GM23248 (cell line): ENCODE measurements at regions not wholly inside any gene's neighbourhood (a gene's known extent, or its start where the extent isn't known, plus 50 kb on each side); places are given as distances from the start of the nearest gene placed in this dataset.
A peak's percentile ranks its signal among the peaks of the same experiment; 100 is the strongest.

Experiments
- DNase-seq: peaks from one replicate; pipeline ENCODE4 v3.0.0-alpha.2; 2015
- H2AFZ ChIP-seq: fragments of 200-600 bp; sonication (generic); 2 replicates; pipeline ENCODE4 v1.6.1; 2016; ENCODE audit warnings: antibody characterized with exemption
- H3F3A ChIP-seq: fragments of 200-600 bp; sonication (generic); 2 replicates; pipeline ENCODE4 v1.6.1; 2016; ENCODE audit warnings: mild to moderate bottlenecking, antibody characterized with exemption, mixed run types; ENCODE audit not compliant: insufficient read depth
- H3K27ac ChIP-seq: fragments of 200-600 bp; sonication (generic); 2 replicates; pipeline ENCODE4 v1.5.1; 2016; ENCODE audit warnings: mild to moderate bottlenecking
- H3K27me3 ChIP-seq: fragments of 200-600 bp; sonication (generic); replicated peaks from 2 replicates; pipeline ENCODE4 v1.6.1; 2016; ENCODE audit warnings: mild to moderate bottlenecking; ENCODE audit not compliant: insufficient read depth
- H3K36me3 ChIP-seq: fragments of 200-600 bp; sonication (generic); 2 replicates; pipeline ENCODE4 v1.6.1; 2016; ENCODE audit warnings: low read depth, mild to moderate bottlenecking
- H3K4me1 ChIP-seq: fragments of 200-600 bp; sonication (generic); 2 replicates; pipeline ENCODE4 v1.6.1; 2016; ENCODE audit warnings: mild to moderate bottlenecking; ENCODE audit not compliant: insufficient read depth
- H3K4me2 ChIP-seq: fragments of 200-600 bp; sonication (generic); one replicate; pipeline ENCODE4 v1.6.1; 2016; ENCODE audit warnings: mild to moderate bottlenecking; ENCODE audit not compliant: unreplicated experiment
- H3K4me3 ChIP-seq: fragments of 200-600 bp; sonication (generic); 2 replicates; pipeline ENCODE4 v1.5.1; 2016; ENCODE audit warnings: mild to moderate bottlenecking
- H3K79me2 ChIP-seq: fragments of 200-600 bp; sonication (generic); 2 replicates; pipeline ENCODE4 v1.6.1; 2016; ENCODE audit warnings: mild to moderate bottlenecking; ENCODE audit not compliant: insufficient read depth
- H3K9ac ChIP-seq: fragments of 200-600 bp; sonication (generic); 2 replicates; pipeline ENCODE4 v1.6.1; 2016; ENCODE audit warnings: mild to moderate bottlenecking
- H3K9me2 ChIP-seq: fragments of 200-600 bp; sonication (generic); 2 replicates; pipeline ENCODE4 v1.6.1; 2016; ENCODE audit warnings: mixed run types, mild to moderate bottlenecking, moderate library complexity; ENCODE audit not compliant: insufficient read depth
- H3K9me3 ChIP-seq: fragments of 200-600 bp; sonication (generic); one replicate; pipeline ENCODE4 v1.6.1; 2017; ENCODE audit warnings: low read depth
- H4K20me1 ChIP-seq: fragments of 200-600 bp; sonication (generic); 2 replicates; pipeline ENCODE4 v1.6.0; 2016; ENCODE audit not compliant: insufficient read depth
- EZH2 ChIP-seq: fragments of 200-600 bp; sonication (generic); IDR thresholded peaks from 2 replicates; pipeline ENCODE4 v1.6.1; 2018; ENCODE audit warnings: antibody characterized with exemption, mild to moderate bottlenecking; ENCODE audit not compliant: insufficient read depth, poor library complexity, severe bottlenecking
- EZH2phosphoT487 ChIP-seq: fragments of 200-600 bp; sonication (generic); IDR thresholded peaks from 2 replicates; pipeline ENCODE4 v1.6.1; 2018; ENCODE audit warnings: antibody characterized with exemption, moderate library complexity, mild to moderate bottlenecking, low read depth; ENCODE audit not compliant: insufficient read depth
- WGBS, 2 experiments: methylation state at CpG; one replicate each; pipeline ENCODE4 v1.1.6; 2015 to 2017; ENCODE audit warnings: low lambda C conversion rate in 2 of 2, low coverage in 1 of 2; ENCODE audit errors: missing lambda C conversion rate in 2 of 2; 5-methylcytosine and 5-hydroxymethylcytosine counted together
- in situ Hi-C: fragments of 300-500 bp; cut with MboI; formaldehyde crosslinking; loops from 2 replicates; pipeline ENCODE4 v1.15.0; 2020

DNA sequence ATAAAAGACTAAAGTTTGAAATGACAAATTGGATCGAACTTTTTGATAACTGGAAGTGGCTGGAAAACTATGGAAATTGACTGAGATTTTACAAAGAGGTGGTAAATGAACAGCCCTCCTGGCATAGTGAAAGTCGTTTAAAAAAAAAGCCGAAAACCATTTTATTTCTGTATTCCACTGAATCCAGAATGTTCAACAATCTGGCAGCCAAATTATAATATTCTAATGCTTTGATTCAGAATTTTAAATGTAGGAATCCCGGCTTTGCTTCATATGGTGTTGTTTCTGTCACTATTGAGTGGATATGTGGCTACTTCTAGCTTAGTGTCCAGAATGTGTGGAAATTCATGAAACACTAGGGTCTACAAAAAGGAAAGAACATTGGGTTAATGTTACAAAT lies 208.9 kb upstream of the DCBLD2 start:
- Histone ChIP-seq H3K9me3 (no peaks in the 10 kb centered on the region), H2AFZ (no peak overlapping the region), H3K9ac (no peak overlapping the region), H4K20me1 (no peaks in the 10 kb centered on the region), H3K27ac (no peak overlapping the region), H3K4me2 (no peak overlapping the region), H3F3A (peaks cover 14% of the 10 kb centered on the region), H3K4me1 (peaks cover 12% of the 10 kb centered on the region), H3K36me3 (no peaks in the 10 kb centered on the region), H3K4me3 (no peak overlapping the region), H3K27me3 (no peaks in the 10 kb centered on the region), H3K9me2 (no peaks in the 10 kb centered on the region), H3K79me2 (no peaks in the 10 kb centered on the region)
- in situ Hi-C loops = no loop called here
- 97 to 99% methylated on average over 4 of the region's 4 CpGs for WGBS, 2 experiments
- DNase-seq = no peak
- TF ChIP-seq EZH2phosphoT487 (no peak), EZH2 (no peak)

DNA sequence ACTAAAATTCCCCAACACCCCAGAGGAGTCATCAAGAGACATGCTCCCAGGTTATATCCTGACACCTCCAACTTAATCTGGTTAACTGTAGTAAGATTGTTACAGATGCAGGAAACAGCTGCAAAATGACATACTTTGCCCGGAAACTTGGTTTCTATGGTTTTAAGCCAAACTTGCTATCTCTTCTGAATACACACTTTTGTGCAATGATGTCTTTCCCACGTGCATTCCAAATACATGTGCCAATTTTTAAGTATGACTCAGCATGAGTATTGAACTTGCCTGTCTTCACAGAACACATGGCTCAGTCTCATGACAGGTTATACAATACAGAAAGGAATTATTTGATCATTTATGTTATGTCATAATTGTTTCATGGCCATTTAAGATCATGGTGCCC lies 207.0 kb upstream of the DCBLD2 start:
- H3K36me3 ChIP-seq = no peaks in the 10 kb centered on the region
- H3K9me2 ChIP-seq = no peaks in the 10 kb centered on the region
- H3K9ac ChIP-seq = peak overlapping the region; percentile 10; the same call in 1 of the 2 replicates
- 0 to 2% methylated on average over 2 of the region's 2 CpGs for WGBS, 2 experiments
- peaks cover 14% of the 10 kb centered on the region for H3F3A ChIP-seq
- peak; percentile 94 for DNase-seq
- in situ Hi-C loops = no loop called here
- H3K27me3 ChIP-seq = no peaks in the 10 kb centered on the region
- peaks cover 12% of the 10 kb centered on the region for H3K4me1 ChIP-seq
- no peak overlapping the region for H3K4me3 ChIP-seq
- no peaks in the 10 kb centered on the region for H3K9me3 ChIP-seq
- peak overlapping the region; percentile 40 for H3K4me2 ChIP-seq
- H4K20me1 ChIP-seq = no peaks in the 10 kb centered on the region
- TF ChIP-seq EZH2phosphoT487 = no peak
- no peak for TF ChIP-seq EZH2
- no peak overlapping the region for H2AFZ ChIP-seq
- no peaks in the 10 kb centered on the region for H3K79me2 ChIP-seq
- peak overlapping the region; percentile 60 for H3K27ac ChIP-seq

DNA sequence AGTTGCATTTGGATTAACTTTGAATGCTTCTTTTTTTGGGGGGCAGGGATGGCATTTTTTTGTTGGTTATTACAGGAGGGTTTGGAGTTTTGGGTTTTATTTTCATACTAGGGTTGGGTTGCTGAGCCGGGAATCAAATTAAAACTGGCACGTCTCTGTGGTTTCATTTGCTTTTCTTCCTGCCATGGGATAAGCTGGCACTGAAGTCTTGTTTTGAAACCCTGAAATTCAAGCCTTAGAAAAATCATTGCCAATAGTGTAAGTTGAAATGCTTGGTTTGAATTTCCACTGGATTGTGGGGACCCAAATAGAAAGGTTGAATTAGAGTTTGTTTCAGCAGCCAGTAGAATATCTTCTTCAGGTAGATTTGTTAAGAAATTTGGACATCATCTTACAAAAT lies 193.1 kb upstream of the DCBLD2 start:
- Histone ChIP-seq H4K20me1 (no peaks in the 10 kb centered on the region), H3K36me3 (no peaks in the 10 kb centered on the region), H3K79me2 (no peaks in the 10 kb centered on the region), H3K27ac (no peak overlapping the region), H3K9ac (no peak overlapping the region), H3K4me3 (no peak overlapping the region), H2AFZ (peak overlapping the region; percentile 54; the same call in 1 of the 2 replicates), H3K9me3 (no peaks in the 10 kb centered on the region), H3K4me1 (no peaks in the 10 kb centered on the region), H3K9me2 (no peaks in the 10 kb centered on the region), H3K27me3 (no peaks in the 10 kb centered on the region), H3K4me2 (no peak overlapping the region), H3F3A (no peaks in the 10 kb centered on the region)
- TF ChIP-seq EZH2 = no peak
- TF ChIP-seq EZH2phosphoT487 = no peak
- in situ Hi-C loops = no loop called here
- no peak for DNase-seq
- 24 to 36% methylated on average over 2 of the region's 2 CpGs for WGBS, 2 experiments

DNA sequence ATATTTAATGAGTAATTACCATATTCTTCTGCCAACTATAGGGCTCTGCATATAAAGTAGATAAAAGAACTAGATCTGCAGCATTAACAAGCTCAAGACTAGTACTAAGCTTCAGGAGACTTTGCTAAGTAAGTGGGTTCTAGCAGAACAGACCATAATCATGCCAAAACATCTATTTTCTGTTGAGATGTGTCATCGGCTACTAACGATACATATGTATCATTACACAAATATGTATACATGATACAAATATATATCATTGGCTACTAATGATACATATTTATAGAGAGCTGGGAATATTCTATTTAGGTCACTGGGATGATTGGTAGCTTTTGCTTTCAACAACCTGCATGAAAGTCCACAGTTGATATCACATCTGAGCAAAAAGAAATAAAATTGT lies 185.8 kb upstream of the DCBLD2 start:
- in situ Hi-C loops = no loop called here
- H3K9me3 ChIP-seq = no peaks in the 10 kb centered on the region
- H3K4me3 ChIP-seq = no peak overlapping the region
- H4K20me1 ChIP-seq = no peaks in the 10 kb centered on the region
- no peaks in the 10 kb centered on the region for H3K79me2 ChIP-seq
- H3K9me2 ChIP-seq = no peaks in the 10 kb centered on the region
- no peak overlapping the region for H3K9ac ChIP-seq
- TF ChIP-seq EZH2 (no peak), EZH2phosphoT487 (no peak)
- no peaks in the 10 kb centered on the region for H3K27me3 ChIP-seq
- H3K4me1 ChIP-seq = no peaks in the 10 kb centered on the region
- WGBS, 2 experiments = 83 to 95% methylated on average over 2 of the region's 2 CpGs
- peaks cover 9% of the 10 kb centered on the region; the same call in 1 of the 2 replicates for H3F3A ChIP-seq
- H3K36me3 ChIP-seq = no peaks in the 10 kb centered on the region
- no peak overlapping the region for H2AFZ ChIP-seq
- no peak for DNase-seq
- no peak overlapping the region for H3K27ac ChIP-seq
- H3K4me2 ChIP-seq = no peak overlapping the region

DNA sequence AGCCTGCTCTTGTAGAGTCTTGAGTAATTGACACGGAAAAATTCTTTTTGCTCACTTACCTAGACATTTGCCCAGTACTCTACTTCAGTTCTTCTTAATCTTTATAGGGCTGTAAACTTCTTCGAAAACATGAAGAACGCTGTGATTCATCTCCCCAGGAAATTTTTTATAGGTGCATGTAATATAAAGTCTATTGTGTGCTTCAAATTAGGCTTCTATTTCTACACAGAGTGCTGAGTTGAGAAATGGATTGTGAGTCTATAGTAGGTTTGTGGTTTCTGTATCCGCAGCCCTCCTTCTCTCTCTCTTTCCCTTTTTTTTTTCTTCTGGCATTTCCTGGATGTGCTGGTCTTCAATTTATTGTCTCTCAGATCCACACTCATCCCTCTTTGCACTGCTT lies 183.3 kb upstream of the DCBLD2 start:
- H3K36me3 ChIP-seq = no peaks in the 10 kb centered on the region
- H3K9me2 ChIP-seq = no peaks in the 10 kb centered on the region
- no peaks in the 10 kb centered on the region for H3K4me1 ChIP-seq
- H3F3A ChIP-seq = peaks cover 9% of the 10 kb centered on the region; the same call in 1 of the 2 replicates
- no peak overlapping the region for H2AFZ ChIP-seq
- peak; percentile 46 for DNase-seq
- H4K20me1 ChIP-seq = no peaks in the 10 kb centered on the region
- peak overlapping the region; percentile 63 for H3K4me2 ChIP-seq
- no peaks in the 10 kb centered on the region for H3K79me2 ChIP-seq
- TF ChIP-seq EZH2phosphoT487 (no peak), EZH2 (no peak)
- no peaks in the 10 kb centered on the region for H3K27me3 ChIP-seq
- H3K4me3 ChIP-seq = no peak overlapping the region
- in situ Hi-C loops = no loop called here
- 51 to 68% methylated on average over 4 of the region's 4 CpGs for WGBS, 2 experiments
- no peaks in the 10 kb centered on the region for H3K9me3 ChIP-seq
- no peak overlapping the region for H3K27ac ChIP-seq
- H3K9ac ChIP-seq = no peak overlapping the region
